Peyer's patch (tissue), 4 donors: ENCODE measurements at regions not wholly inside any gene's neighbourhood (a gene's known extent, or its start where the extent isn't known, plus 50 kb on each side); places are given as distances from the start of the nearest gene placed in this dataset.

Source experiments
- POLR2A ChIP-seq, 2 donors: fragments of 450-650 bp; IDR thresholded peaks; one replicate each; pipeline ENCODE4 v1.5.1; 2017; ENCODE audit warnings: antibody characterized with exemption in 2 of 2, mild to moderate bottlenecking in 2 of 2, moderate library complexity in 2 of 2
- TF ChIP-seq, protein P1 (sequence below), 6 experiments: fragments of 450-650 bp in 4 of 6; fragments of 200-600 bp in 2 of 6; sonication (generic) in 1 of 6; IDR thresholded peaks; one replicate each; pipeline ENCODE4 v1.5.1; 2017 to 2019; ENCODE audit warnings: antibody characterized with exemption in 6 of 6, mild to moderate bottlenecking in 3 of 6, moderate library complexity in 1 of 6

DNA sequence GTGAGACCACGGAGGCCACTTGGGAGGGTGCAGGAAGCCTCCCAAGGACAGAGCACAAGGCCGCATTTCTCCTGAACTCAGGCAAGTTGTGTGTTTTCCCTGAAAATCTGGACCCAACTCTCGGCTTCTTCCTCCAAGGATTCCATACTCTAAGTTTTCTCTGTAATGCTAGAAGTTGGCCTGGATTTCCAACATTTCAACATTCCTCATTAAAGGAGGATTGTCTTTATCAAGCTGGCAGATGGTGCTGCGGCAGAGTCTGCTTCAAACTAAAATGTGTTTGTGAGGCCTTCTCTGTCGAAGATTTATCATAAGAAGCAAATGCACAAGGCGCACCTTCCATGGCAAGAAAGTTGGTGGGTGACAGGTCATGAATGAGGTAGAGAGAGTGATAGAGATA, 94.4 kb upstream of the SATB2 start:
- TF ChIP-seq, protein P1, sequence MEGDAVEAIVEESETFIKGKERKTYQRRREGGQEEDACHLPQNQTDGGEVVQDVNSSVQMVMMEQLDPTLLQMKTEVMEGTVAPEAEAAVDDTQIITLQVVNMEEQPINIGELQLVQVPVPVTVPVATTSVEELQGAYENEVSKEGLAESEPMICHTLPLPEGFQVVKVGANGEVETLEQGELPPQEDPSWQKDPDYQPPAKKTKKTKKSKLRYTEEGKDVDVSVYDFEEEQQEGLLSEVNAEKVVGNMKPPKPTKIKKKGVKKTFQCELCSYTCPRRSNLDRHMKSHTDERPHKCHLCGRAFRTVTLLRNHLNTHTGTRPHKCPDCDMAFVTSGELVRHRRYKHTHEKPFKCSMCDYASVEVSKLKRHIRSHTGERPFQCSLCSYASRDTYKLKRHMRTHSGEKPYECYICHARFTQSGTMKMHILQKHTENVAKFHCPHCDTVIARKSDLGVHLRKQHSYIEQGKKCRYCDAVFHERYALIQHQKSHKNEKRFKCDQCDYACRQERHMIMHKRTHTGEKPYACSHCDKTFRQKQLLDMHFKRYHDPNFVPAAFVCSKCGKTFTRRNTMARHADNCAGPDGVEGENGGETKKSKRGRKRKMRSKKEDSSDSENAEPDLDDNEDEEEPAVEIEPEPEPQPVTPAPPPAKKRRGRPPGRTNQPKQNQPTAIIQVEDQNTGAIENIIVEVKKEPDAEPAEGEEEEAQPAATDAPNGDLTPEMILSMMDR (IDR thresholded peaks at IDR 0.05) = no peak
- no peak for TF ChIP-seq POLR2A (IDR thresholded peaks at IDR 0.05)
